Neuronal stem cell (in vitro differentiated cells): ENCODE measurements at regions not wholly inside any gene's neighbourhood (a gene's known extent, or its start where the extent isn't known, plus 50 kb on each side); places are given as distances from the start of the nearest gene placed in this dataset.

Experiments used
- DNase-seq: peaks from one replicate; pipeline ENCODE4 v3.0.0-alpha.2; 2013; ENCODE audit warnings: low spot score
- H2AFZ ChIP-seq: one replicate; pipeline ENCODE4 v1.6.1; 2013; ENCODE audit warnings: mild to moderate bottlenecking, low read length, inconsistent platforms
- H2AK5ac ChIP-seq: 2 replicates; pipeline ENCODE4 v1.6.1; 2013; ENCODE audit warnings: low read depth, mild to moderate bottlenecking, inconsistent platforms, low read length, moderate library complexity, mixed read lengths
- H2BK120ac ChIP-seq: 2 replicates; pipeline ENCODE4 v1.6.1; 2013; ENCODE audit warnings: low read depth, mild to moderate bottlenecking, inconsistent platforms, low read length, moderate library complexity, mixed read lengths
- H2BK12ac ChIP-seq: one replicate; pipeline ENCODE4 v1.6.1; 2013; ENCODE audit warnings: low read length, inconsistent platforms
- H2BK15ac ChIP-seq: 2 replicates; pipeline ENCODE4 v1.6.1; 2013; ENCODE audit warnings: mild to moderate bottlenecking, low read length, inconsistent platforms, mixed read lengths
- H2BK5ac ChIP-seq: one replicate; pipeline ENCODE4 v1.6.1; 2013; ENCODE audit warnings: inconsistent platforms, mild to moderate bottlenecking, low read length, moderate library complexity
- H3K14ac ChIP-seq: one replicate; pipeline ENCODE4 v1.6.1; 2013; ENCODE audit warnings: low read length, inconsistent platforms
- H3K18ac ChIP-seq: 2 replicates; pipeline ENCODE4 v1.6.1; 2013; ENCODE audit warnings: low read length, inconsistent platforms
- H3K23ac ChIP-seq: 2 replicates; pipeline ENCODE4 v1.6.1; 2013; ENCODE audit warnings: low read depth, mild to moderate bottlenecking, mixed read lengths, low read length, inconsistent platforms; ENCODE audit not compliant: poor library complexity
- H3K27ac ChIP-seq: replicated peaks from 3 replicates; pipeline ENCODE4 v1.5.1; 2013; ENCODE audit warnings: low read length, inconsistent platforms
- H3K27me3 ChIP-seq, 3 experiments: 2 replicates each; pipeline ENCODE4 v1.6.1; 2013; ENCODE audit warnings: low read length in 3 of 3, mild to moderate bottlenecking in 2 of 3, inconsistent platforms in 1 of 3, low read depth in 1 of 3, mixed read lengths in 1 of 3, moderate library complexity in 1 of 3; ENCODE audit not compliant: control insufficient read depth in 3 of 3, insufficient read depth in 3 of 3
- H3K36me3 ChIP-seq, 2 donors: replicated peaks in 1 of 2; 2 replicates each; pipeline ENCODE4 v1.6.1; 2013; ENCODE audit warnings: low read length in 2 of 2; ENCODE audit not compliant: control insufficient read depth in 2 of 2, insufficient read depth in 2 of 2
- H3K4ac ChIP-seq: 2 replicates; pipeline ENCODE4 v1.6.1; 2013; ENCODE audit warnings: inconsistent platforms, mild to moderate bottlenecking, low read length, moderate library complexity
- H3K4me1 ChIP-seq, 2 donors: 1 replicate in 1 of 2; 2 replicates in 1 of 2; pipeline ENCODE4 v1.6.1; 2013; ENCODE audit warnings: low read length in 2 of 2, low read depth in 1 of 2; ENCODE audit not compliant: control insufficient read depth in 2 of 2, insufficient read depth in 1 of 2
- H3K4me2 ChIP-seq: one replicate; pipeline ENCODE4 v1.6.1; 2013; ENCODE audit warnings: mild to moderate bottlenecking, low read length, inconsistent platforms; ENCODE audit not compliant: insufficient read depth, poor library complexity, severe bottlenecking
- H3K4me3 ChIP-seq, 2 donors: 2 replicates each; pipeline ENCODE4 v1.5.1; 2013; ENCODE audit warnings: low read length in 2 of 2, mild to moderate bottlenecking in 2 of 2, inconsistent platforms in 1 of 2, moderate library complexity in 1 of 2
- H3K79me1 ChIP-seq: one replicate; pipeline ENCODE4 v1.6.1; 2013; ENCODE audit warnings: low read depth, mild to moderate bottlenecking, inconsistent platforms, low read length, moderate library complexity
- H3K9ac ChIP-seq: one replicate; pipeline ENCODE4 v1.6.1; 2013; ENCODE audit warnings: mild to moderate bottlenecking, low read depth, low read length, inconsistent platforms; ENCODE audit not compliant: poor library complexity
- H3K9me3 ChIP-seq, 2 donors: replicated peaks in 1 of 2; 2 replicates each; pipeline versions ENCODE3 to v1.6.1; 2013; ENCODE audit warnings: low read length in 2 of 2, mild to moderate bottlenecking in 2 of 2, inconsistent platforms in 1 of 2, low read depth in 1 of 2, mixed read lengths in 1 of 2, moderate library complexity in 1 of 2; ENCODE audit not compliant: control insufficient read depth in 2 of 2, insufficient read depth in 1 of 2
- H4K8ac ChIP-seq: one replicate; pipeline ENCODE4 v1.6.1; 2013; ENCODE audit warnings: low read depth, mild to moderate bottlenecking, inconsistent platforms, low read length, moderate library complexity
- H4K91ac ChIP-seq: one replicate; pipeline ENCODE4 v1.6.1; 2013; ENCODE audit warnings: low read length, low read depth, mild to moderate bottlenecking, inconsistent platforms; ENCODE audit not compliant: poor library complexity
- WGBS, 2 donors: extraction: QIAGEN DNeasy Blood & Tissue Kit; methylation state at CpG; one replicate each; pipeline ENCODE4 v1.1.7; 2013; ENCODE audit warnings: missing lambda C conversion rate in 2 of 2, mixed read lengths in 1 of 2; ENCODE audit not compliant: insufficient read length in 2 of 2, insufficient replicate concordance in 1 of 2; ENCODE audit errors: extremely low coverage in 2 of 2; 5-methylcytosine and 5-hydroxymethylcytosine counted together

GRCh38 chr7:28276298-28276697 lies 95.7 kb upstream of the JAZF1 start:
- Histone ChIP-seq H2BK120ac (no peak overlapping the region), H3K9me3 (no peaks in the 10 kb centered on the region), H3K27me3 (peaks cover 0 to 16% (median 0%) of the 10 kb centered on the region in 3 experiments), H4K91ac (no peak overlapping the region), H3K79me1 (no peaks in the 10 kb centered on the region), H3K4me3 (no peak overlapping the region), H3K23ac (no peak overlapping the region), H3K18ac (no peak overlapping the region), H3K27ac (no peak overlapping the region), H3K36me3 (no peaks in the 10 kb centered on the region), H2AFZ (no peak overlapping the region), H3K14ac (no peak overlapping the region), H3K4me2 (no peak overlapping the region), H3K9ac (no peak overlapping the region), H2BK12ac (no peak overlapping the region), H3K4me1 (peaks cover 0 to 7% of the 10 kb centered on the region in 2 donors), H2AK5ac (no peak overlapping the region), H2BK15ac (no peak overlapping the region), H2BK5ac (no peak overlapping the region), H3K4ac (no peak overlapping the region), H4K8ac (no peak overlapping the region)
- whole genome bisulfite sequencing, 2 donors: no CpG with 5 or more reads among the region's 3 CpGs
- DNase-seq: no peak

- Histone ChIP-seq H2BK120ac (no peak overlapping the region), H2AFZ (no peak overlapping the region), H2BK12ac (no peak overlapping the region), H3K4ac (no peak overlapping the region), H3K4me2 (no peak overlapping the region), H2AK5ac (no peak overlapping the region), H3K14ac (no peak overlapping the region), H3K27me3 (peaks cover 0 to 15% (median 0%) of the 10 kb centered on the region in 3 experiments), H3K23ac (no peak overlapping the region), H4K8ac (no peak overlapping the region), H4K91ac (no peak overlapping the region), H3K79me1 (no peaks in the 10 kb centered on the region), H2BK15ac (no peak overlapping the region), H3K18ac (no peak overlapping the region), H2BK5ac (no peak overlapping the region), H3K36me3 (no peaks in the 10 kb centered on the region), H3K4me1 (peaks cover 0 to 7% of the 10 kb centered on the region in 2 donors), H3K9me3 (no peaks in the 10 kb centered on the region), H3K27ac (no peak overlapping the region), H3K4me3 (no peak overlapping the region), H3K9ac (no peak overlapping the region)
- 100% methylated on average over 1 of the region's 1 CpG; no CpG with 5 or more reads in 1 of the 2 donors for WGBS, 2 donors
- DNase-seq: no peak
Measured at GRCh38 chr7:28277364-28277763, 96.8 kb upstream of the JAZF1 start.

- Histone ChIP-seq H4K91ac (no peak overlapping the region), H4K8ac (no peak overlapping the region), H3K9me3 (no peaks in the 10 kb centered on the region), H2AFZ (no peak overlapping the region), H3K36me3 (no peaks in the 10 kb centered on the region), H3K18ac (no peak overlapping the region), H3K79me1 (no peaks in the 10 kb centered on the region), H3K4me1 (peaks cover 0 to 7% of the 10 kb centered on the region in 2 donors), H2AK5ac (no peak overlapping the region), H3K4me2 (no peak overlapping the region), H2BK5ac (no peak overlapping the region), H3K4me3 (no peak overlapping the region), H2BK120ac (no peak overlapping the region), H2BK15ac (no peak overlapping the region), H2BK12ac (no peak overlapping the region), H3K4ac (no peak overlapping the region), H3K23ac (no peak overlapping the region), H3K27ac (no peak overlapping the region), H3K14ac (no peak overlapping the region), H3K9ac (no peak overlapping the region), H3K27me3 (peaks cover 0 to 13% (median 0%) of the 10 kb centered on the region in 3 experiments)
- DNase-seq: no peak
- no CpG with 5 or more reads among the region's 2 CpGs for WGBS, 2 donors
Measured at GRCh38 chr7:28277958-28278357, 97.4 kb upstream of the JAZF1 start.

GRCh38 chr7:28280516-28280915 lies 99.9 kb upstream of the JAZF1 start:
- Histone ChIP-seq H3K23ac (no peak overlapping the region), H3K9ac (no peak overlapping the region), H2BK15ac (no peak overlapping the region), H3K18ac (no peak overlapping the region), H2BK5ac (no peak overlapping the region), H3K14ac (no peak overlapping the region), H3K36me3 (no peaks in the 10 kb centered on the region), H3K9me3 (no peaks in the 10 kb centered on the region), H2AFZ (no peak overlapping the region), H2BK120ac (no peak overlapping the region), H3K79me1 (no peaks in the 10 kb centered on the region), H3K4ac (no peak overlapping the region), H3K4me1 (peaks cover 0 to 7% of the 10 kb centered on the region in 2 donors), H4K8ac (no peak overlapping the region), H3K4me2 (no peak overlapping the region), H3K4me3 (no peak overlapping the region), H2BK12ac (no peak overlapping the region), H3K27me3 (peaks cover 0 to 7% (median 0%) of the 10 kb centered on the region in 3 experiments), H3K27ac (no peak overlapping the region), H2AK5ac (no peak overlapping the region), H4K91ac (no peak overlapping the region)
- DNase-seq: peak; percentile 21
- WGBS, 2 donors: no CpG with 5 or more reads among the region's 3 CpGs
